Activated gamma-delta T cell treated with anti-CD3 and anti-CD28 coated beads, Interleukin-2, amount 50 U/mL, for 16 hours (primary cell): ENCODE measurements at regions not wholly inside any gene's neighbourhood (a gene's known extent, or its start where the extent isn't known, plus 50 kb on each side); places are given as distances from the start of the nearest gene placed in this dataset.
"Not testable (repeated sequence)": the region's sequence is repeated elsewhere in the genome, so short reads cannot be mapped to it uniquely, and the experiment has no call there.

Experiments
- DNase-seq: peaks from one replicate; pipeline ENCODE4 v3.0.0-alpha.2; 2020; ENCODE audit warnings: low read depth

DNA sequence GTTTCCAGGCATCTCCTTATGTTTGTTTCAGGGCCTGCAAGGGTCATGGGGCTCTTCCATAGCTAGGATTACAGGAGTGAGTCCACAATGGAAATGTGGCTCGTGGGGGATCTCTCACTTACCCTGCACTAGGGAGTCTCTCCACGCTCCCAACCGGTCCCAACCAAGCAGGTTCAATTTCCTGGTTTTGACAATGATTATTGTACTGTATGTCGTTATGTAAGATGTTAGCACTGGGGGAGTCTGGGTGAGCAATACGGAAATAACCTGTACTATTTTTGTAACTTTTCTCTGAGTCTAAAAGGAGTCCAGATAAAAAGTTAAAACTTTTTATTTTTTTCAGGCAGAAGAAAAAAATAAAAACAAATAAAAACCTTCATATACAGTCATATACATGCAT lies 325.7 kb upstream of the RGS6 start:
- no peak for DNase-seq

DNA sequence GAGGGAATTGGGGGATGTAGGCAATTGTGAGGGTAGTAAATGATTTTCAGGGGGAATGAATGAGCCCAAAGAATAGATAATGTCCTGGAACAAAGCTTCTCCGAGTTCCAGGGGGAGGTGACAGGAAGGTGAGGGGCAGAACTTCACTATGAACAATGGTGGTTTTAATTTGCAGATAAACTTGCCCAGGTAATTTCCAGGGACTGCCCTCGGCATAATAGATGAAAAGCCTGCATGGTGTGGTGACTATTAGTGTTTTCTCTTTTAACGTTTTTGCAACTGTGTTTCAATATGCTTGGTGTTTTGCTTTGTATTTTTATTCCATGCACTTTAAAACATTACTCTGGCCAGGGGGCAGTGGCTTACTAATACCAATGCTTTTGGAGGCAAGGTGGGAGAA lies 325.2 kb upstream of the RGS6 start:
- no peak for DNase-seq

DNA sequence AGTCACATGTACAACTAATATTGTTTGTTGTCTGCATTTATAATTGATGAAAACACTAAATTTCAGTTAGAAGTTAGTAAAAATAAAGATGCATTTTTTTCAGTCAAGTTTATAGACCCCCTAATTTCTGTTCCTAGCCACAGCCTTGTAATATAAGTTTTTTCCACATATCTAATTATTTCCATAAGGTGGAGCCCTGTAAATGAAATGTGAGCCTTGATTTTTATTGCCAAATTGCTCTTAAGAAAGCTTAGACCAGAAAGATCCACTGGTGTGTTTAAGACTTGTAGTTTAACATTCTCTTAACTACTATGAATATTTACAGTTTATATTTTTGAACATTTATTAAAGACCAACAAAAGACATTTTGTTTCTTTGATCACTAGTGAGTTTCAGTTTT lies 322.1 kb upstream of the RGS6 start:
- DNase-seq = no peak

DNA sequence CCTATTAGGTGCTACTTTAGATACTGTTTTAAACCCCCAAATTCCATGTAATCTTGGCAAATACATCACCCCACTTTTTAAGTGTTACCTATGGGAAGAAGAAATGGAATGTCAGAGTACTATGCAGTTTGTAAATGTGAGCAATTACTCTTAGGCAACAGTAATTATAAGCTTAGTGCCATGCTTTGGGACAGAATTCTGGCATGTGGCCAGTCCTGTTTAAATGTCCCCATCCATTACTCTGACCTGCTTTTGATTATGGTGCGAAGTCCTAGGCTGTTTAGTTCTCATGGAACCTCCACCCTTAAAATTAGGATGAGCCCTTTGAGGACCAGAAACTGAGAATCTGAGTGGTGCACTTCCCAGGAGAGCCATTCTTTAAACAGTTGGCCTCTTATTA lies 321.4 kb upstream of the RGS6 start:
- DNase-seq = no peak

DNA sequence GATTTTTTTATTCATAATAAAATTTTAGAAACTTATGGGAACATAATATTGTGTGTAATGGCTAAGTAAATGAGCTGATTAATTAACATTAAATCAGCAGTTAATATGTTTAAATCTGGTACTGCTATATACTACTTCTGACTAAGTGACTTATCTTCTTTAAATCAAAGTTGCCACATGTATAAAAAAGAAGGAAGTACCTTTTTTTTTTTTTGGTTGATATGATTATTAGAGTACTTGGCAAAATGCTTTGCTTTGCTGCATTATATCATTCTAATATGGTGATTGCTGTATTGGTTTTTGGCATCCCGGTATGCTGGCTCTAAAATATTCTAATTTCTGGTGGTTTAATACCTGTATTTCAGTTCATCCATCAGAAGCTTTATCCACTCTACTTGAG lies 319.1 kb upstream of the RGS6 start:
- no peak for DNase-seq

DNA sequence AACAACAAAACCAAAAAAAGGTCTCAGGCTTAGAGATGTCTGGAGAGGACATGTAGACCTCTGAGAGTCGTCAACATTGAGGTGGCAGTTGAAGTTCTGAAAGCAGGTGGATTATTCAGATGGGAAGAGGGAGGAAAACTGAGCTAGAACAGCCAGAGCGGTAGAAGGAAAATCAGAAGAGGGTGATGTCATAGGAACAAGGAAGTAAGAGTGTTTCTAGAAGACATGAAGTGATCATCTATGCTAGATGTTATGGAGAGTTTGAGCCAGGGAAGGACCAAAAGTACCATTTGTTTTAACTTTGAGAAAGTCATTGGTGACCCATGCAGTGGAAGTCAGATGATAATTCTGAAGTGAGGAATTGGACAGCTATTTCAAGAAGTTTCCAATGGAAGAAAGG lies 316.2 kb upstream of the RGS6 start:
- DNase-seq = no peak

DNA sequence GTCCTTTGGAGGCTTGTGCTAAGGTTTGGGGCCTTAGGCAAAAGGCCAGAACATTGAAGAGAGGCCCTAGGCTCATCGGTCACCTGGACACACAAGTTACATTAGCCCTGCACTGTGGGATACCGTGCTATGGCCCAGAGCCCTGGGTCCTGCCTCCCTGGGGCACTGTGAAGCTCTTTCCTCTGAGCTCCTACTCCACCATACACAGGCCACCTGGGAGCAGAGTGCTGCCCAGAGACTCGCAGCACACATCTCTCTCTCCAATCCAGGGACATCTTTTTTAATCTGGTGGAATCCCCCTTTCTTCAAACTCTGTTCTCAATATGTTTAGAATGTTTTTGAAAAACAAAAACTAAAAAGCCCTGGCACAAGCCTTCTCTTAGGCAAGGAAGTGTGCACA lies 314.2 kb upstream of the RGS6 start:
- no peak for DNase-seq

DNA sequence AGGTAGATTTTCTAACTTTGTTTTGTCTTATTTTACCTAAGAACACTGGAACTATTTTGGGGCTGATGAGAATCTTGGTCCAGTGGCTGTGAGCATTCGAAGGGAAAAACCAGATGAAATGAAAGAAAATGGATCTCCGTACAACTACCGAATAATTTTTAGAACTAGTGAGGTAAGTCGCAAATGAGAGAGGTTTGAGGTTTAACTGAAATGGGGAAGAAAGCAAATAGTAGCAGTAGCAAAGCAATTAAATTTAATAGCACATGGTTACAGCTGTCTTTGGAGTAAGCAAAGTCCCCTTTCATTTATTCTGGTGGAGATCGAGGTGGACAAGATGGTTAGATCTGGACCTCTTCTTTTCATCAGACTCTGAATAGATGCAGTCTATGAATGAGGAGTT lies 313.5 kb upstream of the RGS6 start:
- DNase-seq = no peak

DNA sequence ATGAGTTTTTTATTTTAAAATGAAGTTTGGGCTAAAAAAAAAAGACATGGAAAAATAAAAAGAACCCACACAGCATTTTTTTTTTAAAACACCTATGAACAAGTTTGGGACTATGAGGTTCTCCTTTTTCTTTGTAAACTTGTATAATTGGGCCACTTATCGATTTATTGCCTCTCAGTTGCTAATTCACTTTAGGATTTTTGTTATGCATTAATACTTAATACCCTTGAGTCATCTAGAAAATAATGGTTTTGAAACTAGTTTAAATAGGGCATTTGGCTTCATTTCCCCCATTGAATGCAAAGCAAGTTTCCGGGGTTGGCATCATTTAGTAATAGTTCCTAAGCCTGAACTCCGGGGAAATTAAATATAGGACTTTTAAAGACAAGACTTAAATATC lies 312.8 kb upstream of the RGS6 start:
- no peak for DNase-seq

DNA sequence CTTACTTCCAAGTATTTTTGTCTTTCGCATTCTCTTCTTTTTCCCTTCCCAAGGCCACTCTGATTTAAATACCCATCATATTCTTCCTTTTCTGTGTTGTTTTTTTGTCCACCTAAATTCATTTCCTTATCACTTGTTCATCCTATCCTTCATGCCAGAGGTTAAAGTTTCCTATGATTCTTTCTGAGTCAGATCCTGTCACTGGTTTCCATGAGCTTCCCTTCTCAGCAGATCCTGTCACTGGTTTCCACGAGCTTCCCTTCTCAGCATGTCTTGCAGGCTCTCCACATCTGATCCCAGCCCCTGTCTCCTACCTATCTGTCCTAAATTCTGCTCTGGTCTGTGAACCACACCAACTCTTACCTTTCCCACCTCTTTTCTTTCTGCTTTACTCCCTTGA lies 311.8 kb upstream of the RGS6 start:
- no peak for DNase-seq

DNA sequence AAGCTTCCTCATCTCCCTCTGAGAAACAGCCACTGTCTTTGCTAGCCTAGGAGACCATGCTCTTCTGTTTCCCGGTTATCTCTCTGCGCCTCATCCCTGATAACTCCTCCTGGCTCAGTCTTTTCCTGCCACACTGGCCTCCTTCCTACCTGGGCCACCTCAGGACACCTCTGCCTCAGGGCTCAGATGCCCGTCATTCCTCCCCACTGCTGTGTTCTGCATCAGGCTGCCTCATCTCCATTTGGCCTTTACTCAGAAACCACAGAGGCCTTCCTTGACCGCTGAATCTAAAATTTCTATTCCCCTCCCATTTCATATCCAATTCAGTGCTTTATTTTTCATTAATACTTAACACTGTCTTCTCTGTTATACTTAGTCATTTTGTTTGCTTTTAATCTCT lies 311.0 kb upstream of the RGS6 start:
- no peak for DNase-seq

DNA sequence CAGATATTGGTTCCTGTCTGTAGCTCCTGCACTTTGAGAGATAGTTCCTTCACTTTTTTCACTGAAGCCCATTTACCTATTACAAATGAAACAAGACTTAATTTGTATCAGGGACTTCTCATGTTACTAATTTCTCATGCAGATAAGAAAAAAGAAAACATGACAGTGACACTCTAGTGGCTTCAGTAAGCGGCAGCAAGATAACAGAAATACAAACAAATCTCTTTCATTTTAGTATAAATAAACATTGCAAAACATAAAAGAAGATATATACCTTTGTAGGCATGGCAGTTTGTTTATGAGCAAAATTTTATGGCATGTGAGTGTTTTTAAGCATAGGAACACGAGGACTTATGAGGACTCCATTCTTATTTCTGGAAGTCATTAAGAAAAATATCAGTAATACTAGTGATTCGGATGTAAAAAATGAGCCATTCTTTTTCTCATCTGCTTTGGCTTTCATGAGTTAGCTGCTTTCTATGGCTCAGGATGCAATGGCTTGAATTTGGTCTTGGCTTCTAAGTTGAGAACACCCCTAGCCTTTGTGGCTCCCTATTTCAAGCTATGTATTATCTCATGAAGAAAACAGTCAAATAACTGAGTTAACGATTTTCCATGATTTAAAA lies 310.1 kb upstream of the RGS6 start:
- DNase-seq = no peak

DNA sequence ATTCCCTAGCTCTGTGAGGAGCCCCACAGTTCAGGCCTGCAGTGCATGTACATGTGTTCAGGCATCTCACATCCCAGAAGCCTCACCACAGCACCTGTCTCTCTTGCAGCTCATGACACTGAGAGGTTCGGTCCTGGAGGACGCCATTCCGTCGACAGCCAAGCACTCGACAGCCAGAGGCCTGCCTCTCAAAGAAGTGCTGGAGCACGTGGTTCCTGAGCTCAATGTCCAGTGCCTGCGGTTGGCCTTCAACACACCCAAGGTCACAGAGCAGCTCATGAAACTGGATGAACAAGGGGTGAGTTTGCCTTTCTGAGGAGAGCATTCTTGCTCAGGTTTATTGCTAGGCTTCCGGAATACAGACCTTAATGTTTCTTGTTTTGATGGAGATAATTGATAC lies 308.3 kb upstream of the RGS6 start:
- no peak for DNase-seq

DNA sequence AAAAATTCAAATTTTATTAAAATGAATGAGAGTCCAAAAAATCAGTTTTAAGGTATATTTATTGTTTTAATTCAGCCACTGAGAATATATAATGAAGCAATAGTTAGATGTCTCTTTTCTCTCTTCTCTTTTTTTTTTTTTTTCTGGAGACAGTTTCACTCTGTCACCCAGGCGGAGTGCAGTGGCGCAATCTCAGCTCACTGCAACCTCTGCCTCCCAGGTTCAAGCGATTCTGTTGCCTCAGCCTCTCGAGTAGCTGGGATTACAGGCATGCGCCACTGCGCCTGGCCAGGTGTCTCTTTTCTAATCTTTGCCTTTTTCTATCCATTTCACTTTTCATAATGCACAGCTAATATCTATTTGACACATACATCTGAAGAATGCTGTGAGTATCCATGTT lies 307.1 kb upstream of the RGS6 start:
- no peak for DNase-seq

DNA sequence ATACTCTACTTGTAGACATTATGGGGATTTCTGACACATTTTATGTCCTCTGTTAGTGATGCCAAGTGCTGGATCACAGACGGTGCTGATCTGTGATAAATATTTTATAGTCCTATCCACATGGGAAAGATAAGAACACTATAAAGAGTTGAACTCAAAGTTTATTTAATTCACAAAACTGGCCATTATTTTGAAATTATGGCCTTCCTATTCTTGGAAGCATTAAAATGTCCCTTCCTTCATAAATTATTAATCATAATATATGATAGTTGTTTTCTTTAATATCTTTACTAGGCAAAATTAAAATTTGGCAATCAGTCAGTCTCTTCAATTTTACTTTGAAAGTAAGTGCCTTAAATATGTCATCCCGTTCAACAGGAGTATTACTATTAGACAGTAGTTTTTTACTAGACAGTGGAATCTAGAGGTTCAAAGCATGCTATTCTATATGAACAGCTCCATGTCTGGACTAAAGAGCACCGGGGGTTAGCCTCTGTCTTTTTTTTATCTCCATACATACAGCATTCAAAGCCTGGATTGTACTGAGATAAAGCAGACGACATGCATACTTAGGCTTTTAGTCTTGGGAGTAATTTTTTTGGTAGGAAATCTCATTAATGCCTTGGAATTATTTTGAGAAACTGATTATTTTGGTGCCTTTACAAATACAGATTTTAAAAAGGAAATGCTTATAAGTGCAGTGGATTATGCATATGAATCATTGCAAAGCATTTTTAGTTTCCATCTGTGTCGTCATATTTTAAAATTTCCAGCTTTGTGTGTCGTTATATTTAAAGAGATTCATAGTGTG lies 306.1 kb upstream of the RGS6 start:
- DNase-seq = no peak

DNA sequence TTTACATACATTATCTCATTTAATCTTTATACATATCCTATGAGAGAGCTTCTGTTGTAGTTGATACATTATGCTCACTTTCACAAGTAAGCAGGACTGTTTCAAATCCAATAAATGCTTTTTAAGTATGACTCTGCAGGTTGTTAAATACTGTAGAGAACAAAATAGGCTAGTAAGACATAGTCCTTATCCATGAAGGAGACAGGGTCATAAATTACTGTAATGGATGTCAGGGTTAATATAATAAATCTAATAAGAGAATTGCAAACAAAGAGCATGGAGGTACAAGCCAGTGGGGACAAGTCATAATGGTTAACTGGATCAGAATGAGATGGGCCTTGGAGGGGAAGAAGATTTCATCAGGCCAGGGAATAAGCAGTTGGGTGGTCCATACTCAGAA lies 303.8 kb upstream of the RGS6 start:
- DNase-seq = no peak

DNA sequence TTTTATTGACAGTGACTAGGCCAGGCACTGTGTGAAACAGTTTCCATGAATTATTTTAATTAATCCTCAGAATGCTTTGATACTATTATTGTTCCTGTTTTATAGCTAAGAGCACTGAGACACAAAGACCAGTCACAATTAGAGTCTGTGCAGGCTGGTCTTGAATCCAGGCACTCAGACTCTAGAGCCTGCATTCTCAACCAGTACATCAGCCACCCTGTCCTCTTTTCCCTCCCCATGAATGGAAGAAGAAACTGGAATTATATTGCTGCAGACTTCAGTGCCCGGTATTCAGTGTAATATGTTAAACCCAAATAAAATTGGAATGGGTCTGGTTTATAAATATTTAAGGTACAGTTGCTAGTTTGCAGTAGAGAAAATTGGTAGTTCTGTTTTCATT lies 303.0 kb upstream of the RGS6 start:
- DNase-seq = no peak

DNA sequence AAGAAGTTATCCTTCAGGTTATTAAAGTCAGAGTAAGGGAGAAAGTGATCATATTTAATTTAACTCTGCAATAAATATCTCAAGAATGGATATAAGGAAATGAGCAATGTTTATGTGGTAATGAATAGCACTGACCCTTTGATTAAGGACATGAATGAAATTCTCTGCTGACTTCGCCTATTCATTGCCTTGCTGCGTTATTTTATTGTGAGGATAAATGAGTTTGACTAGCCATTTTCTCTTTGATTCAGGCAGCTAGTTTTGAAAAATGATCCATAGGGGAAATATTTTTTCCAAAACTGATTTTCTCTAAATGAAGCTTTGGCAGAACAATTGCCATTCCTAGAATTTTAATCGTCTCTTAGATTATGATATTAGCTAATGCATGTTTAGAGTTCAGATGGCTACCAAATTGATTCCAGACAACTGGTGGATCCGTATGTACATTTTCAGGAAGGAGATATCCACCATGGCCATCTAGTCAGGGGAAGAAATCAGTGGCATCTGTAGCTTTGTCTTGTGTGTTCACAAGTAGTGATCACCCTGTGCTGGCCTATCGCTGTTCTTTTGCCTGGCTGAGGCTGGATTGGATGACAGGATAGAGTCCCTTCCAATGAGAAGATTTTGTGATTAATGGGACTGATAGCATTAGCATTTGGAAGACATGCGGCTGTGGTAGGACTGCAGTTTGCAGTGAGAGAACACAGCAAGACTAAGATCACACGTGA lies 302.3 kb upstream of the RGS6 start:
- no peak for DNase-seq

DNA sequence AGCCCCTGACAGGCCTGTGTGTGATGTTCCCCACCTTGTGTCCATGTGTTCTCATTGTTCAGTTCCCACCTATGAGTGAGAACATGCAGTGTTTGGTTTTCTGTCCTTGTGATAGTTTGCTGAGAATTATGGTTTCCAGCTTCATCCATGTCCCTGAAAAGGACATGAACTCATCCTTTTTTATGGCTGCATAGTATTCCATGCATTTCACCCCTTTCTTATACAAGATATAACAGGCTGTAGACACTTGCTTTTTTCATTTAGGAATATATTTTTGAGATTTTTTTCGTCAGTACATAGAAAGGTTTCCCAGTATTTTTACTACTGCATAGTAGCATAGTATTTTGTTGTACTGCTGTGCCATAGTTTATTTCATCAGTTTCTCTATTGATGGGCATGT lies 301.2 kb upstream of the RGS6 start:
- DNase-seq = not testable (repeated sequence)

DNA sequence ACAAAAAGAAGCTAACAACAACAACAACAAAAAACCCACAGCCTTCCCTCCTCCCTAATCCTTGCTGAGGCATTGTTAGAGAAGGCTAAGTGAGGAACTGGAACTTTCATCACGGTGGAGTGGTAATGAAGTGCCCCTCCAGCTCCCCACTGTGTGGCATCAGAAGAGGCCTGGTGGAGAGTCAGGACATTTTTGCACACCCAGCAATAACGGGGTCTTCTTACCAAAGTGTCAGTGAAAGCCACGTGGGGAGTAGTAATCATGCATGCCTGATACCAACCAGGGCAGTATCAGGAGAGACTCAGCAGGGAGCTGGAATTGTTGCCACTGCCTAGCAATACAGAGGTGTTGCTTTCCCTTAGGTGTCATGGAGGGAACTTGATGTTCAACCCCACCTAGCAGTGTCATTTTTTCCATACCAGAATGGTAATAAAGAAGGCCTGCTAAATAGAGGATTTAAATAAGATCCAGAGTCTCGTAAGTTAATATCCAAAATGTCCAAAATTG lies 299.7 kb upstream of the RGS6 start:
- DNase-seq = no peak

DNA sequence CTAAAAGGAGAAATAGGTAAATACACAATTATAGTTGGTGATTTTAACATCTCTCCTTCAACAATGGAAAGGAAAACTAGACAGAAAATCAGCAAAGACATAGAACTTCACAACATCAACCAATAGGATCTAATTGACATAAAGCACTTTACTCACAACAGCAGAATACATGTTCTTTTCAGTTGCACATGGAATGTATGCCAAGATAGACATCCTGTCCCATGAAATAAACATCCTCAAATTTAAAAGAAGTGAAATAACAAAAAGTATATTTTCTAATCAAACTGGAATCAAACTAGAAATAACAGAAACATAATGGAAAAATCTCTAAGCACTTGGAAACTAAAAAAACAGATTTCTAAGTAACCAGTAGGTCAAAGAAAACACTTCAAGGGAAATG lies 296.2 kb upstream of the RGS6 start:
- DNase-seq = no peak

DNA sequence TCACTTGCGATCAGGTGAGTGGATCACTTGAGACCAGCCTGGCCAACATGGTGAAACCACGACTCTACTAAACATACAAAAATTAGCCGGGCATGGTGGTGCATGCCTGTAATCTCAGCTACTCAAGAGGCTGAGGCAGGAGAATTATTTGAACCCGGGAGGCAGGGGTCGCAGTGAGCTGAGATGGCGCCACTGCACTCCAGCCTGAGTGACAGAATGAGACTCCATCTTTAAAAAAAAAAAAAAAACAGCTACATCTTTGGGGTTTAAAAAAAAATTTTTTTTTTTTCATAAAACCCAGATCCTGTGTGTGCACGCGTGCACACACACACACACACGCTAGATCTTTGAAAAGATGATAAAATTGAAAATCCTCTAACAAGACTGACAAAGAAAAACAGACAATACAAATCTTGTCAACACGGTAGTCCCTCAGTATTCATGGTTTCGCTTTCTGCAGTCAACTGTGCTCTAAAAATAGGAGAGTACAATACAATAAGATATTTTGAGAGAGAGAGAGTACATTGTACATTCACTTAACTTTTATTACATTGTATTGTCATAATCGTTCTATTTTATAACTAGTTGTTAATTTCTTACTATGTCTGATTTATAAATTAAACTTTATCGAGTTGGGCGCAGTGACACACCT lies 295.3 kb upstream of the RGS6 start:
- DNase-seq = no peak
